ENCODE measurements at regions not wholly inside any gene's neighbourhood (a gene's known extent, or its start where the extent isn't known, plus 50 kb on each side); places are given as distances from the start of the nearest gene placed in this dataset.

GRCh38 chr3:145219355-145220235 is 941.4 kb downstream of the PLOD2 start:
- Histone ChIP-seq H4K91ac (ENCODE audit: insufficient read length, low read depth, low read length) (no peak overlapping the region), H2BK120ac (ENCODE audit: low read depth, low read length, poor library complexity, severe bottlenecking) (no peak overlapping the region), H3K79me2 (ENCODE audit: insufficient read depth, low read length) (no peaks in the 10 kb centered on the region), H3K4me2 (ENCODE audit: insufficient read depth, insufficient read length, low read length) (no peak overlapping the region), H3T11ph (ENCODE audit: low read length) (no peak overlapping the region), H3K9ac (ENCODE audit: extremely low read depth, insufficient read length, low read length) (no peak overlapping the region), H2AFZ (ENCODE audit: low read length) (no peak overlapping the region), H3K4ac (ENCODE audit: low read depth, low read length) (no peak overlapping the region), H3K56ac (ENCODE audit: insufficient read length, low read depth, low read length) (no peak overlapping the region), H3K18ac (ENCODE audit: insufficient read length, low read depth, low read length) (no peak overlapping the region), H4K8ac (replicated peaks; ENCODE audit: insufficient read length, low read depth, low read length) (no peak overlapping the region), H3K23me2 (ENCODE audit: insufficient read length, low read depth, low read length, poor library complexity, severe bottlenecking) (no peaks in the 10 kb centered on the region), H3K79me1 (ENCODE audit: insufficient read depth, low read depth, low read length, poor library complexity, severe bottlenecking) (no peaks in the 10 kb centered on the region), H2AK5ac (ENCODE audit: insufficient read length, low read length) (no peak overlapping the region), H3K27me3 (ENCODE audit: insufficient read depth, low read length) (no peaks in the 10 kb centered on the region), H3K14ac (ENCODE audit: insufficient read depth, low read length) (no peak overlapping the region), H2BK15ac (ENCODE audit: low read depth, low read length) (no peak overlapping the region), H2BK12ac (ENCODE audit: insufficient read length, low read depth, low read length) (no peak overlapping the region), H4K20me1 (ENCODE audit: control insufficient read depth, insufficient read depth, insufficient read length) (no peaks in the 10 kb centered on the region), H3K23ac (ENCODE audit: insufficient read length, low read depth, low read length) (no peak overlapping the region), H3K4me1 (ENCODE audit: insufficient read depth, low read length) (no peaks in the 10 kb centered on the region), H3K9me3 (ENCODE audit: control insufficient read depth, low read depth, low read length) (no peaks in the 10 kb centered on the region), H3K27ac (ENCODE audit: insufficient read length, low read depth, low read length) (no peak overlapping the region), H2BK20ac (ENCODE audit: low read depth, low read length, poor library complexity, severe bottlenecking) (no peak overlapping the region), H4K5ac (ENCODE audit: insufficient read length, low read depth, low read length) (no peak overlapping the region), H2BK5ac (ENCODE audit: insufficient read length, low read length) (no peak overlapping the region)
- TF ChIP-seq CTCF (conservative IDR thresholded peaks at IDR 0.05): no peak
- Mint-ChIP-seq H3K9me3 (peaks cover 0 to 2% of the 10 kb centered on the region in 2 experiments; a peak in 2 of 5 replicates), H3K27me3 (ENCODE audit: low read depth) (no peaks in the 10 kb centered on the region), H3K36me3 (ENCODE audit: insufficient read depth in 1 of 3, low read depth in 3 of 3) (no peaks in the 10 kb centered on the region; a peak in 1 of 7 replicates), H3K4me1 (no peaks in the 10 kb centered on the region), H3K27ac (no peak overlapping the region), H3K4me3 (no peak overlapping the region)
- WGBS (ENCODE audit: extremely low coverage, insufficient read length, low lambda C conversion rate): no CpG with 5 or more reads among the region's 5 CpGs
- no peak for DNase-seq

All from H9 (cell line).